ENCODE measurements at regions not wholly inside any gene's neighbourhood (a gene's known extent, or its start where the extent isn't known, plus 50 kb on each side); places are given as distances from the start of the nearest gene placed in this dataset.

DNA sequence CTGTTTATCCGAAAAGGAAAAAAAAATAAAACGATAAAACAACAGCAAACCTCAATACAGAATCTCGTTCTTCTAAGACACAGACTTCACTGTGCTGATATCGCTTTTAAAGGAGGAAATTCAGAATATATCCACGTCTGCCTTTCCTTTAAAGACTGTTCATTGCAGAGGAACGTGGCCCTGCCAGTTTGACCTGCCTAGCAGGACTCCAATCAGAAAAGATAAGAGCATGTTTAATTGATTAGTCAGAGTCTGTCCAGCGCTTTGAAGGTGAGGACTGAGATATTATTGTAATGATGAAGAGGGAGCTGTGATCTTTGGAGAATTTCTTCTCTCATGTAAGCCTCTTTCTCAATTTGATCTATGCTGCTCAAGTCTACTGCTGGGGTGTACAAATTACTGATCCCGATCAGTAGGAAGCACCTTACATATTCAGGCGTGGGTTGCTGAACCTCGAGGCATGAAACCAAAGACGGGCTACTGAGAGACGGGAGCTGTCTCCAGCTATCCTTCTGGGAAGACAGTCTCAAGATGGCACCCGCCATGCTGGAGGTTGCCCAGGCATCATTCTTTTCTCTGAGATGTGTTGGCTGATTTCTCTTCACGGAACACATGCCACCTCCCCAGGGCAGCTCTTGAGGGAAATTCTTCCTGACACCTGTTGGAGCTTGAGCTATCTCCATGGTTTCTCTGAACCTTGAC is 146.1 kb downstream of the SHOX start:
- Histone ChIP-seq H3K4me1 (ENCODE audit: insufficient read depth, low read length) (no peaks in the 10 kb centered on the region), H3K79me2 (ENCODE audit: insufficient read depth, low read length) (no peaks in the 10 kb centered on the region), H3K9me3 (ENCODE audit: insufficient read depth, low read depth, low read length) (peaks cover 4% of the 10 kb centered on the region), H3K27ac (ENCODE audit: low read depth, low read length) (no peak overlapping the region), H3K36me3 (ENCODE audit: insufficient read depth, low read length) (no peaks in the 10 kb centered on the region), H3K4me2 (ENCODE audit: low read length) (no peak overlapping the region), H3K4me3 (ENCODE audit: insufficient read depth, low read depth, low read length) (no peak overlapping the region), H2AFZ (ENCODE audit: low read depth, low read length) (no peak overlapping the region), H3K9ac (ENCODE audit: low read length) (no peak overlapping the region), H3K27me3 (ENCODE audit: insufficient read depth, low read length) (no peaks in the 10 kb centered on the region), H4K20me1 (ENCODE audit: insufficient read depth, low read length) (no peaks in the 10 kb centered on the region)
- peaks cover 19% of the 10 kb centered on the region for H3K9me3 Mint-ChIP-seq (ENCODE audit: unreplicated experiment)
- no peaks in the 10 kb centered on the region for H3K4me1 Mint-ChIP-seq (ENCODE audit: low read depth, unreplicated experiment)
- no peak for FAIRE-seq
- H3K27ac Mint-ChIP-seq (ENCODE audit: unreplicated experiment), result no peak overlapping the region
- H3K27me3 Mint-ChIP-seq (ENCODE audit: low read depth, unreplicated experiment), result no peaks in the 10 kb centered on the region
- H3K4me3 Mint-ChIP-seq (ENCODE audit: unreplicated experiment), result no peak overlapping the region
- DNase-seq (ENCODE audit: low read depth), result no peak
- TF ChIP-seq, protein P1, sequence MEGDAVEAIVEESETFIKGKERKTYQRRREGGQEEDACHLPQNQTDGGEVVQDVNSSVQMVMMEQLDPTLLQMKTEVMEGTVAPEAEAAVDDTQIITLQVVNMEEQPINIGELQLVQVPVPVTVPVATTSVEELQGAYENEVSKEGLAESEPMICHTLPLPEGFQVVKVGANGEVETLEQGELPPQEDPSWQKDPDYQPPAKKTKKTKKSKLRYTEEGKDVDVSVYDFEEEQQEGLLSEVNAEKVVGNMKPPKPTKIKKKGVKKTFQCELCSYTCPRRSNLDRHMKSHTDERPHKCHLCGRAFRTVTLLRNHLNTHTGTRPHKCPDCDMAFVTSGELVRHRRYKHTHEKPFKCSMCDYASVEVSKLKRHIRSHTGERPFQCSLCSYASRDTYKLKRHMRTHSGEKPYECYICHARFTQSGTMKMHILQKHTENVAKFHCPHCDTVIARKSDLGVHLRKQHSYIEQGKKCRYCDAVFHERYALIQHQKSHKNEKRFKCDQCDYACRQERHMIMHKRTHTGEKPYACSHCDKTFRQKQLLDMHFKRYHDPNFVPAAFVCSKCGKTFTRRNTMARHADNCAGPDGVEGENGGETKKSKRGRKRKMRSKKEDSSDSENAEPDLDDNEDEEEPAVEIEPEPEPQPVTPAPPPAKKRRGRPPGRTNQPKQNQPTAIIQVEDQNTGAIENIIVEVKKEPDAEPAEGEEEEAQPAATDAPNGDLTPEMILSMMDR (IDR thresholded peaks at IDR 0.05; ENCODE audit: insufficient read depth, low read depth, low read length), result no peak
- no peak for TF ChIP-seq EZH2 (IDR thresholded peaks at IDR 0.05; ENCODE audit: insufficient read depth, low read length)
- H3K36me3 Mint-ChIP-seq (ENCODE audit: low read depth, unreplicated experiment), result no peaks in the 10 kb centered on the region

DNA sequence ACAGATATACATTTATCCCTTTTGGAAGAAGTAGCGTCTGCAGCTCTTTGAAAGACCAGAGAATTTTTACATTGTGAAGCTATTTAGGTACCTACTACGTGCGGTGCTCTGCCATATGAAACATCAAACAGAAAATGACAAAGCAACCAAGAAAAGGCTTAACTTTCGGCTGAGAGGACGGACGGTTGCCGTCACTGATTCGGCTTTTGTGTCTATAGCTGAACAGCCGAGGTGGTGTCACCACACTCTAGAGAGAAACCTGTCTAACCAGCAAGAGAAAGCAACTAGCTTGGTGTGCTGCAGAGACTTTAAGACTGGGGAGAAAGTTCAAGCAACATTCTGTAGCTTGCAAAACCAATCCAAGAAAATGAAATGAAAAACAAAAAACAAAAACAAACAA is 145.5 kb downstream of the SHOX start:
- Mint-ChIP-seq H3K4me1 (ENCODE audit: low read depth, unreplicated experiment) (no peaks in the 10 kb centered on the region), H3K27me3 (ENCODE audit: low read depth, unreplicated experiment) (no peaks in the 10 kb centered on the region), H3K27ac (ENCODE audit: unreplicated experiment) (no peak overlapping the region), H3K36me3 (ENCODE audit: low read depth, unreplicated experiment) (no peaks in the 10 kb centered on the region), H3K9me3 (ENCODE audit: unreplicated experiment) (peaks cover 16% of the 10 kb centered on the region), H3K4me3 (ENCODE audit: unreplicated experiment) (no peak overlapping the region)
- H3K4me3 ChIP-seq (ENCODE audit: insufficient read depth, low read depth, low read length), result no peak overlapping the region
- no peak overlapping the region for H3K9ac ChIP-seq (ENCODE audit: low read length)
- no peaks in the 10 kb centered on the region for H4K20me1 ChIP-seq (ENCODE audit: insufficient read depth, low read length)
- H3K79me2 ChIP-seq (ENCODE audit: insufficient read depth, low read length), result no peaks in the 10 kb centered on the region
- no peak overlapping the region for H3K27ac ChIP-seq (ENCODE audit: low read depth, low read length)
- H3K4me1 ChIP-seq (ENCODE audit: insufficient read depth, low read length), result no peaks in the 10 kb centered on the region
- no peaks in the 10 kb centered on the region for H3K36me3 ChIP-seq (ENCODE audit: insufficient read depth, low read length)
- H3K4me2 ChIP-seq (ENCODE audit: low read length), result no peak overlapping the region
- TF ChIP-seq EZH2 (IDR thresholded peaks at IDR 0.05; ENCODE audit: insufficient read depth, low read length), result no peak
- TF ChIP-seq, protein P1 (IDR thresholded peaks at IDR 0.05; ENCODE audit: insufficient read depth, low read depth, low read length), result no peak
- FAIRE-seq (no peak), DNase-seq (ENCODE audit: low read depth) (no peak)
- H3K9me3 ChIP-seq (ENCODE audit: insufficient read depth, low read depth, low read length), result peaks cover 4% of the 10 kb centered on the region
- no peak overlapping the region for H2AFZ ChIP-seq (ENCODE audit: low read depth, low read length)
- H3K27me3 ChIP-seq (ENCODE audit: insufficient read depth, low read length), result no peaks in the 10 kb centered on the region

DNA sequence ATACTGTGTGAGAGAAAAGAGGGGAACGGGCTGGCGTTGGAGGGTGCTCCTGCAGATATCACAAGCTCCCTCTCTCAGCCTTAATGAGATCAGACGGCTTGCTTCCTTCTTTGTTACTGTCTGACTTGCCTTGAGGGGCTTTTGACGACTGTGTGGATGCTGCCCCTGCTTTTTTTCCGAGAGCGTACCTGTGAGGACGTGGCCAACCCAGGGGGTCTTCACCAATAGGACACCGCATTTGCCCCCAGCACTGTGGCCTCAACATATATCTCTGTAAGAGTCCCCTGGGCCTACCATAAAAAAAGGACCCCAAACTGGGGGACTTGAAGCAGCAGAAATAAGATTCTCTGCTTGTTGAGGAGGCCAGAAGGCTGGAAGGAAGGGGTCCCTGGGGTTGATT is 143.9 kb downstream of the SHOX start:
- no peak overlapping the region for H3K4me3 ChIP-seq (ENCODE audit: insufficient read depth, low read depth, low read length)
- H2AFZ ChIP-seq (ENCODE audit: low read depth, low read length), result no peak overlapping the region
- peaks cover 4% of the 10 kb centered on the region for H3K9me3 ChIP-seq (ENCODE audit: insufficient read depth, low read depth, low read length)
- H3K9ac ChIP-seq (ENCODE audit: low read length), result no peak overlapping the region
- H3K27me3 ChIP-seq (ENCODE audit: insufficient read depth, low read length), result no peaks in the 10 kb centered on the region
- H3K79me2 ChIP-seq (ENCODE audit: insufficient read depth, low read length), result no peaks in the 10 kb centered on the region
- H3K36me3 Mint-ChIP-seq (ENCODE audit: low read depth, unreplicated experiment), result no peaks in the 10 kb centered on the region
- FAIRE-seq (no peak), DNase-seq (ENCODE audit: low read depth) (no peak)
- H3K4me2 ChIP-seq (ENCODE audit: low read length), result no peak overlapping the region
- no peaks in the 10 kb centered on the region for H3K4me1 ChIP-seq (ENCODE audit: insufficient read depth, low read length)
- no peaks in the 10 kb centered on the region for H3K27me3 Mint-ChIP-seq (ENCODE audit: low read depth, unreplicated experiment)
- no peaks in the 10 kb centered on the region for H3K36me3 ChIP-seq (ENCODE audit: insufficient read depth, low read length)
- peaks cover 15% of the 10 kb centered on the region for H3K9me3 Mint-ChIP-seq (ENCODE audit: unreplicated experiment)
- H3K27ac Mint-ChIP-seq (ENCODE audit: unreplicated experiment), result no peak overlapping the region
- no peak overlapping the region for H3K27ac ChIP-seq (ENCODE audit: low read depth, low read length)
- H4K20me1 ChIP-seq (ENCODE audit: insufficient read depth, low read length), result no peaks in the 10 kb centered on the region
- no peaks in the 10 kb centered on the region for H3K4me1 Mint-ChIP-seq (ENCODE audit: low read depth, unreplicated experiment)
- TF ChIP-seq, protein P1 (IDR thresholded peaks at IDR 0.05; ENCODE audit: insufficient read depth, low read depth, low read length), result no peak
- no peak for TF ChIP-seq EZH2 (IDR thresholded peaks at IDR 0.05; ENCODE audit: insufficient read depth, low read length)
- no peak overlapping the region for H3K4me3 Mint-ChIP-seq (ENCODE audit: unreplicated experiment)
